Stomach (tissue), 4 donors: ENCODE measurements at regions not wholly inside any gene's neighbourhood (a gene's known extent, or its start where the extent isn't known, plus 50 kb on each side); places are given as distances from the start of the nearest gene placed in this dataset.

ENCODE experiments used
- CTCF ChIP-seq, 7 experiments: fragments of 450-650 bp in 4 of 7; fragments of 200-600 bp in 3 of 7; sonication (generic) in 3 of 7; IDR thresholded peaks; one replicate each; pipeline ENCODE4 v1.5.1; 2016 to 2019; ENCODE audit warnings: antibody characterized with exemption in 7 of 7, control low read depth in 2 of 7, mild to moderate bottlenecking in 1 of 7
- POLR2A ChIP-seq, 4 donors: fragments of 450-650 bp; IDR thresholded peaks; one replicate each; pipeline ENCODE4 v1.6.1; 2016; ENCODE audit warnings: antibody characterized with exemption in 4 of 4, control low read depth in 2 of 4, mild to moderate bottlenecking in 1 of 4, moderate library complexity in 1 of 4

DNA sequence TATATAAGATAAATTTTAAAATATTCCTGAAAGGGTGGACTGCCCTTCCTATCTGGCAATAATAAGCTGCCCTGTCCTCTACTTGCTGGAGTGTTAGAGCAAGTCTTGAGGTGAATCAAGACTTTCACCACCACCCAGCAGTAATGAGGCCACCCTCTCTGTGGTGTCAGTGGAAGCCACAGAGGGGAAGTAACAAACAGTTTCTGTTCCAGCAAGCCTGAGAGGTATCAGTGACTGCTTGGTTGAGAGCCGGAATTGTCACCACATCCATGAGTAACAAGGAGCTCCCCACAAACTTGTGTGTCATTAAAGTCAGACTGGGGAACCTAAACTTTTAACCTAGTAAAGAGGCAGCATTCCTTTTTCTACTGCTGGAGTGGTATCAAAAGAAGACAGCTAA lies 532.7 kb upstream of the SPRY2 start:
- TF ChIP-seq POLR2A (IDR thresholded peaks at IDR 0.05), result no peak
- TF ChIP-seq CTCF (IDR thresholded peaks at IDR 0.05), result no peak
